ENCODE measurements at regions not wholly inside any gene's neighbourhood (a gene's known extent, or its start where the extent isn't known, plus 50 kb on each side); places are given as distances from the start of the nearest gene placed in this dataset.

DNA sequence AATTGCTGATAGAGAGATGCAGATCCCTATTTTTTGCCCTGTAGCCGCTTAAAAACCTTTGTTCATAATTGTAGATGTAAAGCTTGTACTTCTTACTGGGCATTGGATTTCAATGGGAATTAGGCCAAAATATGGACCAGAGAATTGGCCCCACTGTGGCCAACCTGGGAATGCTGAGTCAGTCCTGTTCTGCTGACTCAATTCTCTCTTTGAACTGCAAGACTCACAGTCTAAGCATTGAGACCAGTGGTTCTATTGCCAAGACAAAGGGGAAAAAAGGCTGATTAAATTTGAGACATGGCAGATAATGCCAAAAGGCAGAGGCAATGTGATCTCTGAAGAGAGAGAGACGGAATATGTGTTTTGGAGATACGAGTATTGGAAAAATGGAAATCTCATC, 72.5 kb upstream of the UBL3 start:
- WGBS, result 96% methylated on average over 3 of the region's 3 CpGs
- Histone ChIP-seq H3K9me3 (ENCODE audit: control insufficient read depth in 4 of 4, low read length in 3 of 4) (no peaks in the 10 kb centered on the region), H3K27ac (ENCODE audit: low read depth in 1 of 2, low read length in 2 of 2) (peak overlapping the region; percentile 81 to 97), H3K9ac (ENCODE audit: low read depth in 1 of 2, low read length in 2 of 2) (no peak overlapping the region), H3K36me3 (ENCODE audit: control insufficient read depth in 4 of 4, insufficient read depth in 3 of 4, low read depth in 1 of 4, low read length in 3 of 4) (no peaks in the 10 kb centered on the region), H3K4me3 (ENCODE audit: low read depth in 1 of 3, low read length in 3 of 3) (no peak overlapping the region), H3K4me1 (ENCODE audit: control insufficient read depth in 4 of 4, insufficient read depth in 4 of 4, low read length in 3 of 4) (peaks cover 19 to 60% (median 30%) of the 10 kb centered on the region in 4 donors), H3K27me3 (ENCODE audit: control insufficient read depth in 4 of 4, insufficient read depth in 4 of 4, low read length in 3 of 4) (no peaks in the 10 kb centered on the region)
- DNase-seq (ENCODE audit: low spot score), result no peak
- TF ChIP-seq FOXA1 (IDR thresholded peaks at IDR 0.05) (no peak), SP1 (IDR thresholded peaks at IDR 0.05) (no peak), JUND (IDR thresholded peaks at IDR 0.05) (no peak), RAD21 (IDR thresholded peaks at IDR 0.05) (no peak), HNF4G (IDR thresholded peaks at IDR 0.05) (no peak), YY1 (IDR thresholded peaks at IDR 0.05) (no peak), EGR1 (IDR thresholded peaks at IDR 0.05; ENCODE audit: low read depth in 2 of 2) (no peak), NR2F2 (IDR thresholded peaks at IDR 0.05) (no peak), FOXA2 (IDR thresholded peaks at IDR 0.05) (no peak), TAF1 (conservative IDR thresholded peaks at IDR 0.05) (no peak), HNF4A (conservative IDR thresholded peaks at IDR 0.05) (no peak), RXRA (IDR thresholded peaks at IDR 0.05) (no peak), GABPA (IDR thresholded peaks at IDR 0.05 in 1 of 2, conservative IDR thresholded peaks at IDR 0.05 in 1 of 2) (no peak)
- TF ChIP-seq, protein P1, sequence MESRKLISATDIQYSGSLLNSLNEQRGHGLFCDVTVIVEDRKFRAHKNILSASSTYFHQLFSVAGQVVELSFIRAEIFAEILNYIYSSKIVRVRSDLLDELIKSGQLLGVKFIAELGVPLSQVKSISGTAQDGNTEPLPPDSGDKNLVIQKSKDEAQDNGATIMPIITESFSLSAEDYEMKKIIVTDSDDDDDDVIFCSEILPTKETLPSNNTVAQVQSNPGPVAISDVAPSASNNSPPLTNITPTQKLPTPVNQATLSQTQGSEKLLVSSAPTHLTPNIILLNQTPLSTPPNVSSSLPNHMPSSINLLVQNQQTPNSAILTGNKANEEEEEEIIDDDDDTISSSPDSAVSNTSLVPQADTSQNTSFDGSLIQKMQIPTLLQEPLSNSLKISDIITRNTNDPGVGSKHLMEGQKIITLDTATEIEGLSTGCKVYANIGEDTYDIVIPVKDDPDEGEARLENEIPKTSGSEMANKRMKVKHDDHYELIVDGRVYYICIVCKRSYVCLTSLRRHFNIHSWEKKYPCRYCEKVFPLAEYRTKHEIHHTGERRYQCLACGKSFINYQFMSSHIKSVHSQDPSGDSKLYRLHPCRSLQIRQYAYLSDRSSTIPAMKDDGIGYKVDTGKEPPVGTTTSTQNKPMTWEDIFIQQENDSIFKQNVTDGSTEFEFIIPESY (IDR thresholded peaks at IDR 0.05), result no peak
- TF ChIP-seq, protein P2, sequence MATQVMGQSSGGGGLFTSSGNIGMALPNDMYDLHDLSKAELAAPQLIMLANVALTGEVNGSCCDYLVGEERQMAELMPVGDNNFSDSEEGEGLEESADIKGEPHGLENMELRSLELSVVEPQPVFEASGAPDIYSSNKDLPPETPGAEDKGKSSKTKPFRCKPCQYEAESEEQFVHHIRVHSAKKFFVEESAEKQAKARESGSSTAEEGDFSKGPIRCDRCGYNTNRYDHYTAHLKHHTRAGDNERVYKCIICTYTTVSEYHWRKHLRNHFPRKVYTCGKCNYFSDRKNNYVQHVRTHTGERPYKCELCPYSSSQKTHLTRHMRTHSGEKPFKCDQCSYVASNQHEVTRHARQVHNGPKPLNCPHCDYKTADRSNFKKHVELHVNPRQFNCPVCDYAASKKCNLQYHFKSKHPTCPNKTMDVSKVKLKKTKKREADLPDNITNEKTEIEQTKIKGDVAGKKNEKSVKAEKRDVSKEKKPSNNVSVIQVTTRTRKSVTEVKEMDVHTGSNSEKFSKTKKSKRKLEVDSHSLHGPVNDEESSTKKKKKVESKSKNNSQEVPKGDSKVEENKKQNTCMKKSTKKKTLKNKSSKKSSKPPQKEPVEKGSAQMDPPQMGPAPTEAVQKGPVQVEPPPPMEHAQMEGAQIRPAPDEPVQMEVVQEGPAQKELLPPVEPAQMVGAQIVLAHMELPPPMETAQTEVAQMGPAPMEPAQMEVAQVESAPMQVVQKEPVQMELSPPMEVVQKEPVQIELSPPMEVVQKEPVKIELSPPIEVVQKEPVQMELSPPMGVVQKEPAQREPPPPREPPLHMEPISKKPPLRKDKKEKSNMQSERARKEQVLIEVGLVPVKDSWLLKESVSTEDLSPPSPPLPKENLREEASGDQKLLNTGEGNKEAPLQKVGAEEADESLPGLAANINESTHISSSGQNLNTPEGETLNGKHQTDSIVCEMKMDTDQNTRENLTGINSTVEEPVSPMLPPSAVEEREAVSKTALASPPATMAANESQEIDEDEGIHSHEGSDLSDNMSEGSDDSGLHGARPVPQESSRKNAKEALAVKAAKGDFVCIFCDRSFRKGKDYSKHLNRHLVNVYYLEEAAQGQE (IDR thresholded peaks at IDR 0.05), result no peak
- TF ChIP-seq, protein P3, sequence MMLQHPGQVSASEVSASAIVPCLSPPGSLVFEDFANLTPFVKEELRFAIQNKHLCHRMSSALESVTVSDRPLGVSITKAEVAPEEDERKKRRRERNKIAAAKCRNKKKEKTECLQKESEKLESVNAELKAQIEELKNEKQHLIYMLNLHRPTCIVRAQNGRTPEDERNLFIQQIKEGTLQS (IDR thresholded peaks at IDR 0.05), result no peak
- TF ChIP-seq, protein P4, sequence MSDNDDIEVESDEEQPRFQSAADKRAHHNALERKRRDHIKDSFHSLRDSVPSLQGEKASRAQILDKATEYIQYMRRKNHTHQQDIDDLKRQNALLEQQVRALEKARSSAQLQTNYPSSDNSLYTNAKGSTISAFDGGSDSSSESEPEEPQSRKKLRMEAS (IDR thresholded peaks at IDR 0.05), result no peak
- TF ChIP-seq, protein P5, sequence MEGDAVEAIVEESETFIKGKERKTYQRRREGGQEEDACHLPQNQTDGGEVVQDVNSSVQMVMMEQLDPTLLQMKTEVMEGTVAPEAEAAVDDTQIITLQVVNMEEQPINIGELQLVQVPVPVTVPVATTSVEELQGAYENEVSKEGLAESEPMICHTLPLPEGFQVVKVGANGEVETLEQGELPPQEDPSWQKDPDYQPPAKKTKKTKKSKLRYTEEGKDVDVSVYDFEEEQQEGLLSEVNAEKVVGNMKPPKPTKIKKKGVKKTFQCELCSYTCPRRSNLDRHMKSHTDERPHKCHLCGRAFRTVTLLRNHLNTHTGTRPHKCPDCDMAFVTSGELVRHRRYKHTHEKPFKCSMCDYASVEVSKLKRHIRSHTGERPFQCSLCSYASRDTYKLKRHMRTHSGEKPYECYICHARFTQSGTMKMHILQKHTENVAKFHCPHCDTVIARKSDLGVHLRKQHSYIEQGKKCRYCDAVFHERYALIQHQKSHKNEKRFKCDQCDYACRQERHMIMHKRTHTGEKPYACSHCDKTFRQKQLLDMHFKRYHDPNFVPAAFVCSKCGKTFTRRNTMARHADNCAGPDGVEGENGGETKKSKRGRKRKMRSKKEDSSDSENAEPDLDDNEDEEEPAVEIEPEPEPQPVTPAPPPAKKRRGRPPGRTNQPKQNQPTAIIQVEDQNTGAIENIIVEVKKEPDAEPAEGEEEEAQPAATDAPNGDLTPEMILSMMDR (IDR thresholded peaks at IDR 0.05; ENCODE audit: low read depth, low read length, missing input control), result no peak

All from liver (tissue), 8 donors.